GM19372 (cell line): ENCODE measurements at regions not wholly inside any gene's neighbourhood (a gene's known extent, or its start where the extent isn't known, plus 50 kb on each side); places are given as distances from the start of the nearest gene placed in this dataset.

Experiments
- ATAC-seq: cut with Tn5 transposase; IDR thresholded peaks from one replicate; pipeline ENCODE4 v1.9.1; 2021; ENCODE audit warnings: mild to moderate bottlenecking, low read depth, moderate library complexity; ENCODE audit not compliant: unreplicated experiment

- no peak for ATAC-seq
These were observed 57.2 kb upstream of the IER5L start for GRCh38 chr9:129235041-129235930.

DNA sequence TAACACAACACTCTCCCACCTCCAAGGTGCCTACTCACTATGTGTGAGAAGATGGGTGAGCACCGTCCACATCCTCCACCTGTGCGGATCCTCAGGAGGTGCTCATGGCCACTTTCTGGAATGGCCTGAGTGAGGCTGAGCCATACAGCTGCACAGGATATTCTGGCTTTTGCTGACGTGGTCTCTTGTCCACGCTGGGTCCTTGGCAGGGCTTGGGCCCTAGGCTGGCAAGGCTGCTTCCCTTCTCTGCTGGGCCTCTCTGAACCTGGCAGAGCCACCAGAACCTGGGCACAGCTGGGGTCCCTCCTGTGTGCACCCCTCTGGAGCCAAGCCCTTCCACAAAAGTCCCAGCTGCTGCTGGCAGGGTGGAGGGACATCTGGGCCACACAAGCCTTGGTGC, 56.4 kb upstream of the IER5L start:
- no peak for ATAC-seq

DNA sequence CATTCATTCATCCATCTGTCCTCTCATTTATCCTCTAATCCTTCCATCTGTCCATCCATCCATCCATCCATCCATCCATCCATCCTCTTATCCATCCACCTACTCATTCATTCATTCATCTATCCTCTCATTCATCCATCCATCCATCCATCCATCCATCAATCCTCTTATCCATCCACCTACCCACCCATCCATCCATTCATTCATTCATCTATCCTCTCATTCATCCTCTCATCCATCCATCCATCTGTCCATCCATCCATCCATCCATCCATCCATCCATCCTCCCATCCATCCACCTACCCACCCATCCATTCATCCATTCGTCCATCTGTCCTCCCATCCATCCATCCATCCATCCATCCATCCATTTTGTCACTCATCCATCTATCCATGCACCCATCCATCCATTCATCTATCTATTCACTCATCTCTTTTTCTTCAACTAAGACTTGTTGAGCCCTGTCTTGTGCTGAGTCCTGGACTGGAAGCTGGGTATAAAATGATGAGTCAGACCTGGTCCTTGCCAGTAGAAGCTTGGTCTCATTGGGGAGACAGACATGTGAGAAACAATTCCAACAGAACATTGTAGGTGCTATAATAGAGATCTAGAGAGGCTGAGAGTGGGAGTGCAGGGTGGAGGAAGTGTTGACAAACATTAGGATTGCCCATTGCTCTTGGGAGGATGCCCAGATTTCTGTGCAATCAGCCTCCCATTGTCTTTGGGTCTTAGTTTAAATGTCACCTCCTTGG, 55.0 kb upstream of the IER5L start:
- ATAC-seq = no peak

DNA sequence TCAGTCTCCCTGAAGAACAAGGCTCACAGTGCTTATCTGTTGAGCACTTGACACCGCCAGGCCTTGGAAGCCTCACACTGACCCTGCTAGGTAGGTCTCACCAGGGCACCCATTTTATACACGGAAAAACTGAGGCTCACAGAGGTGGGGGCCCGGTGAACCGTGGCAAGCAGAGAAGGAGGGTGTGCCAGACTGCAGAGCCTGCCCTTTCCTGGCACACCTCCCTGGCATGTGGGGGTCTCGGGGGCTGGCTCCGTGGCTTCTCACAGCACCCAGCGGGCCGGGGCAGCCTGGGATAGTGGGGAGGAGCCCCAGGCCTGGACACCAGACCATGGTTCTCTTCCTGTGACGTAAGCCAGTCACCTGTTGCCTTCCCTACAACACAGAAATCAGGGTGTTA, 53.7 kb upstream of the IER5L start:
- no peak for ATAC-seq

- ATAC-seq = no peak
These were observed 53.1 kb upstream of the IER5L start for GRCh38 chr9:129231022-129231739.

DNA sequence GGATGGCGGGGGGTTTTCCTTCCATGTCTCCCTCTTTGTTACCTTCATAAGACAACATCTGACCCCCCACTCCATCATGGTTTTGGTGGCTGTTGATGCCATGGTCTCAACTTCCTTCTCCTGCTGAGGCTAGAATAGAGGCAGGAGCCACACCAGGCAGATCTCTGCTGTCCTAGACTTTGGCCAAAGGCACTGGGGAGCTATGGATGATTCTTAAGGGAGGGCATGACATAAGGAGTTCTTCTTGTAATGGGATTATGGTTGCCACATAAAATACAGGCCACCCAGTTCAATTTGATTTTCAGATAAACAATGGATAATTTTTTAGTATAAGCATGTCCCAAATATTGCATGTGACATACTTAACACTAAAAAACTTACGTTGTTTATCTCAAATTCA, 52.2 kb upstream of the IER5L start:
- ATAC-seq = no peak
